ENCODE measurements at regions not wholly inside any gene's neighbourhood (a gene's known extent, or its start where the extent isn't known, plus 50 kb on each side); places are given as distances from the start of the nearest gene placed in this dataset.

DNA sequence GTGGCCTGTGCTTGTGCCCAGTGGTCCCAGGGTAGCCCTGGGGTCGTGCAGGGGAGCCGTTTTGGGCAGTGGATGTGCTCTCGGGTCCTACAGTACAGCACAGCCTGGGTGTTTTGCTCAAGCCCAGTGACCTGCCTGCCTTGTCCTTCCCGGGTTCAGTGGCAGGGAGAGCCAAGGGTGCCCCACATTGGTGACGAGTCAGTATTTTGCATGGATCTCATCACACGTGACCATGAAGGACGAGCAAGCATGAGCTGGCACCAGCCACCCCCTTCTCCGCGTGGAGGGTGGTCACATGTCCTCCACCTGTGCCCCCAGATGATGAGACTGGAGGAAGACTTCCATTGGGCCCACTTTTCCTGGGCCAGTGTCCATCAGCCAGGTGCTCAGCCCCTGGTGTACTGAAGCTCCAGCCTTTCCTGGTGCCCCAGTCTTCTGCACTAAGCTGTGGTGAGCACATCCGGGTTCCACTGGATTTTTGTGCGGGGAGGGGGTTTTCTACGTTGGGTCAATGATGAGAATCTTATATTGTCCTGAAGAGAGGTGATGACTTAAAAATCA is 197.5 kb downstream of the UBE3A start:
- no peak for DNase-seq (ENCODE audit: low spot score, unreplicated experiment)
- Mint-ChIP-seq H3K27ac (no peak overlapping the region), H3K9me3 (ENCODE audit: low read depth) (peaks cover 4% of the 10 kb centered on the region)

DNA sequence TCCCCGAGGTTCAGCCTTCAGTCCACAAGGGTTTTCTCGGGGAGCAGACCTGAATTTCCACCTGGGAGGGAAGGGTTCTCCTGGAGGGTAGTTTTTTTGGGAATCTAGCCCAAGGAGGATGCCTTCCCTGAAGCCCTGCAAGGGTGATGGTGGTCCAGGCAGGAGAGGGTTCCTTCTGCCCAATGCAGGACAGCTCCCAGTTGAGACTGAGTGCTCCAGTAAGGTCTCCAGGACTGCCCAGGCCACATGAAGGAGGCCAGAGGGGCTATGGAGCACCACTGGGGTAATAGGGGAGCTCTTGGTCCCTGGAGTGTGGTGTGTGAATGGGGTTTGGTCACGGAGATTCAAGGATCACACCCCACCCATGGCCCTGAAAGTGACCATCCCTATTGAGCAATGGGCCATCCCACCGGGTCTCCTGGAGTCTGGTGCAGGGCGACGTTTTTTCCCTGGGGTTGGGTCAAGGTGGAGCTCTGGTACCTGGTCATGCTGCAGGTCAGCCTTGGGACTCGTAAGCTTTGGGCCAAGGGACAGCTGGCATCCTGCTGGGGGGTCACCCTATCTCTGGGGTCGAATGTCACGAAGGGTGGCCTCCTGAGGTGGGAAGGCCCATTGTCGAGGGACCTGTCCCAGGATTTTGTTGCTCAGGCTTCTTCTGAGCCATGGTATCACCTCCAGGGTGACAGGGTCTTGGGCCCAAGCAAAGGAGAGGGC is 196.5 kb downstream of the UBE3A start:
- TF ChIP-seq, protein P1, sequence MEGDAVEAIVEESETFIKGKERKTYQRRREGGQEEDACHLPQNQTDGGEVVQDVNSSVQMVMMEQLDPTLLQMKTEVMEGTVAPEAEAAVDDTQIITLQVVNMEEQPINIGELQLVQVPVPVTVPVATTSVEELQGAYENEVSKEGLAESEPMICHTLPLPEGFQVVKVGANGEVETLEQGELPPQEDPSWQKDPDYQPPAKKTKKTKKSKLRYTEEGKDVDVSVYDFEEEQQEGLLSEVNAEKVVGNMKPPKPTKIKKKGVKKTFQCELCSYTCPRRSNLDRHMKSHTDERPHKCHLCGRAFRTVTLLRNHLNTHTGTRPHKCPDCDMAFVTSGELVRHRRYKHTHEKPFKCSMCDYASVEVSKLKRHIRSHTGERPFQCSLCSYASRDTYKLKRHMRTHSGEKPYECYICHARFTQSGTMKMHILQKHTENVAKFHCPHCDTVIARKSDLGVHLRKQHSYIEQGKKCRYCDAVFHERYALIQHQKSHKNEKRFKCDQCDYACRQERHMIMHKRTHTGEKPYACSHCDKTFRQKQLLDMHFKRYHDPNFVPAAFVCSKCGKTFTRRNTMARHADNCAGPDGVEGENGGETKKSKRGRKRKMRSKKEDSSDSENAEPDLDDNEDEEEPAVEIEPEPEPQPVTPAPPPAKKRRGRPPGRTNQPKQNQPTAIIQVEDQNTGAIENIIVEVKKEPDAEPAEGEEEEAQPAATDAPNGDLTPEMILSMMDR (IDR thresholded peaks at IDR 0.05; ENCODE audit: unreplicated experiment) = no peak
- H3K4me1 Mint-ChIP-seq (ENCODE audit: low read depth) = no peaks in the 10 kb centered on the region
- DNase-seq (ENCODE audit: low spot score, unreplicated experiment) = no peak
- H3K27me3 Mint-ChIP-seq = no peaks in the 10 kb centered on the region
- peaks cover 10% of the 10 kb centered on the region for H3K9me3 Mint-ChIP-seq (ENCODE audit: low read depth)
- peaks cover 2% of the 10 kb centered on the region for H3K36me3 Mint-ChIP-seq (ENCODE audit: insufficient read depth)
- H3K4me3 Mint-ChIP-seq (ENCODE audit: low read depth) = no peak overlapping the region
- no peak overlapping the region for H3K27ac Mint-ChIP-seq

More for the DNA sequence above, 197.5 kb downstream of the UBE3A start:
- TF ChIP-seq, protein P1 (IDR thresholded peaks at IDR 0.05; ENCODE audit: unreplicated experiment) = no peak
- H3K36me3 Mint-ChIP-seq (ENCODE audit: insufficient read depth) = no peaks in the 10 kb centered on the region
- no peaks in the 10 kb centered on the region for H3K4me1 Mint-ChIP-seq (ENCODE audit: low read depth)
- H3K4me3 Mint-ChIP-seq (ENCODE audit: low read depth) = no peak overlapping the region
- no peaks in the 10 kb centered on the region for H3K27me3 Mint-ChIP-seq

DNA sequence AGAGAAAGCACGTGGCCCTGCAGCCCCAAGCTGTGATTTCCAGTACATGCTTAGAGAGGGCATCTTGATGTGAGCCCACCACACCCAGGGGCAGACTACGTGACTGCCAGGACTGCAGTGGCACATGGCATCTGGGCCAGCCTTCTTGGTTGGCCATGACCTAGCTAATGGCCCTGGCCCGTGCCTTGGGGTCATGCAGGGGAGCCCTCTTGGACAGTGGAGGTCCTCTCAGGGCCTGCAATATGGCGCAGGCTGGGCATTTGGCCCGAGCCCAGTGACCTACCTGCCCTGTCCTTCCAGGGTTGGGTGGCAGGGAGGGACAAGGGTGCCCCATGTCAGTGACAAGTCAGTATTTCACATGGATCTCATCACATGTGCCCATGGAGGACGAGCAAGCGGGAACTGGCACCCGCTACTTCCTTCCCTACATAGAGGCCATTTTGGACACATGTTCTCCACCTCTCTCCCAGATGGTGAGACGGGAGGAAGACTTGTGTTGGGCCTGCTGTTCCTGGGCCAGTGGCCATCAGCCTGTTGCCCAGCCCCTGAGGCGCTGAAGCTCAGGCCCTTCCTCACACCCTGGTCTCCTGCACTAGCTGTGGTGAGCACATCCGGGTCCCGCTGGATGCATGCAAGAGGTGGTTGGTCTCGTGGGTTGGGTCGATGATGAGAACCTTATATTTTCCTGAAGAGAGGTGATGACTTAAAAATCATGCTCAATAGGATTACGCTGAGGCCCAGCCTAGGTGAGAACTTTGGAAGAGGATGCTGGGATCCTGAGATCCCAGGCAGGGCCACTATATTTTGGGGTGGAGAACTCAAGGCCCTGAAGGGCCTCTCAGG is 195.6 kb downstream of the UBE3A start:
- H3K36me3 Mint-ChIP-seq (ENCODE audit: insufficient read depth) = peaks cover 2% of the 10 kb centered on the region
- DNase-seq (ENCODE audit: low spot score, unreplicated experiment) = no peak
- H3K4me3 Mint-ChIP-seq (ENCODE audit: low read depth) = no peak overlapping the region
- no peaks in the 10 kb centered on the region for H3K4me1 Mint-ChIP-seq (ENCODE audit: low read depth)
- no peaks in the 10 kb centered on the region for H3K27me3 Mint-ChIP-seq
- TF ChIP-seq, protein P1 (IDR thresholded peaks at IDR 0.05; ENCODE audit: unreplicated experiment) = no peak
- no peak overlapping the region for H3K27ac Mint-ChIP-seq
- peaks cover 10% of the 10 kb centered on the region for H3K9me3 Mint-ChIP-seq (ENCODE audit: low read depth)

DNA sequence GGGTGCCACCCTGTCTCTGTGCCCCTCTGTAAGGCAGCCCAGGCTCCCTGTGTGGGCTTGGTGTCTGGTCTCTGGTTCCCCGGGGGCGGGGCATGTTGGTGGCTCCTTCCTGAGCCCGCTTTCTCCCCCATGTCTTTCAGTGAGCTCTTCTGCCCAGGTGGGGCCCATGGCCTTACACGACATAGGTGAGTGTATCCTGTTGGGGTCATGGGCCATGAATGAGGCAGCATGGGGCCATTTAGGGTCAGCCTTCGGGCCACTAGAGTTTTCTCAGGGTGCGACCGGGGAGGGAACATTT is 195.1 kb downstream of the UBE3A start:
- Mint-ChIP-seq H3K4me1 (ENCODE audit: low read depth) (no peaks in the 10 kb centered on the region), H3K4me3 (ENCODE audit: low read depth) (no peak overlapping the region), H3K27me3 (no peaks in the 10 kb centered on the region), H3K36me3 (ENCODE audit: insufficient read depth) (peaks cover 2% of the 10 kb centered on the region), H3K9me3 (ENCODE audit: low read depth) (peaks cover 10% of the 10 kb centered on the region), H3K27ac (no peak overlapping the region)
- TF ChIP-seq, protein P1 (IDR thresholded peaks at IDR 0.05; ENCODE audit: unreplicated experiment) = no peak
- DNase-seq (ENCODE audit: low spot score, unreplicated experiment) = no peak

DNA sequence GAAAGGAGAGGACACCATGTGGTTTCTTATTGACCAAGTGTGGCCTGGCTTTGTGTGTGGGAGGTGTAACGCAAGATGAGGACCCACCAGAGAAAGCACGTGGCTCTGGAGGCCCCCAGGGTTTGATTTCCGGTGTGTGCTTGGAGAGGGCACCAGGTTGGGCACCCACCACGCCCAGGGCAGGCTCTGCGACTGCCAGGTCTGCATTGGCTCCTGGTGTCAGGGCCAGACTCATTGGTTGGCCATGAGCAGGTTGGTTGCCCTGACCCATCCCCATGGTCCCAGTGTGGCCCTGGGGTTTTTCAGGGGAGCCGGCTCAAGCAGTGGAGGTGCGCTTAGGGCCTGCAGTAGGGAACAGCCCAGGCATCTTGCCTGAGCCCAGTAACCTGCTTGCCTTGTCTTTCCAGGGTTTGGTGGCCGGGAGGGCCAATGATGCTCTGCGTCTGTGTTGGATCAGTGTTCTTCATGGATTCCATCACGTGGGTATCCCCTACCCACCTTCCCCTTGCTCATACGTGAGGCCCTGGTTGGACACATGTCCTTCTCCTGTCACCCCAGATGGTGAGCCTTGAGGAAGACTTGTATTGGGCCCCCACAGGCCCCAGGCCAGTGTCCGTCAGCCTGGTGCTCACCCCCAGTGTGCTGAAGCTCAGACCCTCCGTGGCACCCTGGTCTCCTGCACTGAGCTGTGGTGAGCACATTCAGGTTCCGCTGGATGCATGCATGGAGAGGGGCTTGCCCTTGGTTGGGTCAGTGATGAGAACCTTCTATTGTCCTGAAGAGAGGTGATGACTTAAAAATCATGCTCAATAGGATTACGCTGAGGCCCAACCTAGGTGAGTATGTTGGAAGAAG is 193.9 kb downstream of the UBE3A start:
- H3K4me3 Mint-ChIP-seq (ENCODE audit: low read depth) = no peak overlapping the region
- H3K27me3 Mint-ChIP-seq = no peaks in the 10 kb centered on the region
- peaks cover 10% of the 10 kb centered on the region for H3K9me3 Mint-ChIP-seq (ENCODE audit: low read depth)
- H3K27ac Mint-ChIP-seq = no peak overlapping the region
- TF ChIP-seq, protein P1 (IDR thresholded peaks at IDR 0.05; ENCODE audit: unreplicated experiment) = no peak
- no peaks in the 10 kb centered on the region for H3K4me1 Mint-ChIP-seq (ENCODE audit: low read depth)
- DNase-seq (ENCODE audit: low spot score, unreplicated experiment) = no peak
- peaks cover 2% of the 10 kb centered on the region for H3K36me3 Mint-ChIP-seq (ENCODE audit: insufficient read depth)

Measured in progenitor cell of endocrine pancreas (in vitro differentiated cells).